Endothelial cell (in vitro differentiated cells): ENCODE measurements at regions not wholly inside any gene's neighbourhood (a gene's known extent, or its start where the extent isn't known, plus 50 kb on each side); places are given as distances from the start of the nearest gene placed in this dataset.

Experiments
- DNase-seq: peaks from one replicate; pipeline ENCODE4 v3.0.0; 2021; ENCODE audit warnings: low spot score
- H3K27ac Mint-ChIP-seq: one replicate; pipeline ENCODE4 v1.8.0; 2021; ENCODE audit warnings: mixed read lengths, inconsistent platforms; ENCODE audit not compliant: unreplicated experiment
- H3K27me3 Mint-ChIP-seq: one replicate; pipeline ENCODE4 v1.8.0; 2021; ENCODE audit warnings: mild to moderate bottlenecking, moderate library complexity, mixed read lengths, inconsistent platforms; ENCODE audit not compliant: unreplicated experiment
- H3K36me3 Mint-ChIP-seq: one replicate; pipeline ENCODE4 v1.8.0; 2021; ENCODE audit warnings: mild to moderate bottlenecking, low read depth, mixed read lengths, inconsistent platforms; ENCODE audit not compliant: unreplicated experiment
- H3K4me1 Mint-ChIP-seq: one replicate; pipeline ENCODE4 v1.8.0; 2021; ENCODE audit warnings: mild to moderate bottlenecking, mixed read lengths, inconsistent platforms; ENCODE audit not compliant: unreplicated experiment
- H3K4me3 Mint-ChIP-seq: one replicate; pipeline ENCODE4 v1.8.0; 2021; ENCODE audit warnings: mild to moderate bottlenecking, mixed read lengths, inconsistent platforms; ENCODE audit not compliant: unreplicated experiment
- H3K9me3 Mint-ChIP-seq: one replicate; pipeline ENCODE4 v1.8.0; 2021; ENCODE audit warnings: mixed read lengths, inconsistent platforms; ENCODE audit not compliant: unreplicated experiment
- TF ChIP-seq, protein P1 (sequence below): fragments of 200-600 bp; sonication (generic); IDR thresholded peaks from one replicate; pipeline ENCODE4 v1.5.0; 2021; ENCODE audit warnings: antibody characterized with exemption; ENCODE audit not compliant: unreplicated experiment

DNA sequence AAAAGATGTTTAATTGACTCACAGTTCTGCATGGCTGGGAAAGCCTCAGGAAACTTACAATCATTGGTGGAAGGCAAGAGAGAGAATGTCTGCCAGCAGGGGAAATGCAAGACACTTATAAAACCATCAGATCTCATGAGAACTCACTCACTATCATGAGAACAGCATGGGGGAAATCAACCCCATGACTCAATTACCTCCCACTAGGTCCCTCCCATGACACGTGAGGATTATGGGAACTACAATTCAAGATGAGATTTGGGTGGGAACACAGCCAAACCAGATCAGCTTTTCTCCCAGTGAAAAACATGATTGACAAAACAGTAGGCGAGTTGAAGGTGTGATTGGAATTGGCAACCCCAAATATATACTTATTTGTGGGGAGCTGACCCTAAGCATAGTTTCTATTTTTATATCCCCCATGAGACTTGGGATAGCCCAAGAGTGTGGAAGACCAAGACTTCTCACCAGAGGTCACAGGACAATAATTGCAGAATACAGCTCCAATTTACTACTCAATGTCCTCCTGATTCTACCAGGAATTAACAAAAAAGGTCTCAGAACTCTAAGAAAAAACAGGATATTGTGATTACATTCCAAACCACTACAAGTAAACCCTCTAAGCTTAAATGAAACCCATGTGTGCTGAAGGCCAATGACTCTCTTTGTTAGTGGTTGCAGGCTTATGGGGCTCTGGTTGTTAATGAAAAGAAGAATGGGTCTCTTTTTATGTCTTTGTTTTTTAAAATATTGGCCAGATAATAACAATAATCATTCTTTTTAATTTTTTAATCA lies 96.1 kb upstream of the PIK3C3 start:
- TF ChIP-seq, protein P1, sequence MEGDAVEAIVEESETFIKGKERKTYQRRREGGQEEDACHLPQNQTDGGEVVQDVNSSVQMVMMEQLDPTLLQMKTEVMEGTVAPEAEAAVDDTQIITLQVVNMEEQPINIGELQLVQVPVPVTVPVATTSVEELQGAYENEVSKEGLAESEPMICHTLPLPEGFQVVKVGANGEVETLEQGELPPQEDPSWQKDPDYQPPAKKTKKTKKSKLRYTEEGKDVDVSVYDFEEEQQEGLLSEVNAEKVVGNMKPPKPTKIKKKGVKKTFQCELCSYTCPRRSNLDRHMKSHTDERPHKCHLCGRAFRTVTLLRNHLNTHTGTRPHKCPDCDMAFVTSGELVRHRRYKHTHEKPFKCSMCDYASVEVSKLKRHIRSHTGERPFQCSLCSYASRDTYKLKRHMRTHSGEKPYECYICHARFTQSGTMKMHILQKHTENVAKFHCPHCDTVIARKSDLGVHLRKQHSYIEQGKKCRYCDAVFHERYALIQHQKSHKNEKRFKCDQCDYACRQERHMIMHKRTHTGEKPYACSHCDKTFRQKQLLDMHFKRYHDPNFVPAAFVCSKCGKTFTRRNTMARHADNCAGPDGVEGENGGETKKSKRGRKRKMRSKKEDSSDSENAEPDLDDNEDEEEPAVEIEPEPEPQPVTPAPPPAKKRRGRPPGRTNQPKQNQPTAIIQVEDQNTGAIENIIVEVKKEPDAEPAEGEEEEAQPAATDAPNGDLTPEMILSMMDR: no peak
- Mint-ChIP-seq H3K4me3 (no peak overlapping the region), H3K36me3 (no peaks in the 10 kb centered on the region), H3K9me3 (no peaks in the 10 kb centered on the region), H3K27ac (no peak overlapping the region), H3K27me3 (no peaks in the 10 kb centered on the region), H3K4me1 (no peaks in the 10 kb centered on the region)
- no peak for DNase-seq

DNA sequence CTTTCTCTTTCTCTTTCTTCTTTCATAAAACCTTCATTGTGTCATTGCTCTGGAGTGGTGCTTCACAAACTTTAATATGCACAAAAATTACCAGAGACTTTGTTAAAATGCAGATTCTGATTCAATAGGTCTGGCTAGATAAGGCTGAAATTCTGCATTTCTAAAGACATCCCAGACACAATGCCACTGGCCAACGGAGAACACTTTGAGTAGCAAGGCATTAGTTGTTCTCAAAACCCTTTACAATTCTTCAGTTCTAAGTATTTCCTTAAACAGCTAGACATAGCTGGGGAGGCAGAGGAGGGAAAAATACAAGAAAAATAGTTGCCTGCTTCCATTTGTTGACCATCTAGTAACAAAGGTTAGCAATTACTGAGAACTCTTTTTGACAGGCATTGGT lies 101.8 kb upstream of the PIK3C3 start:
- Mint-ChIP-seq H3K27ac (no peak overlapping the region), H3K27me3 (no peaks in the 10 kb centered on the region), H3K4me1 (no peaks in the 10 kb centered on the region), H3K9me3 (no peaks in the 10 kb centered on the region), H3K4me3 (no peak overlapping the region), H3K36me3 (no peaks in the 10 kb centered on the region)
- TF ChIP-seq, protein P1: no peak
- no peak for DNase-seq

DNA sequence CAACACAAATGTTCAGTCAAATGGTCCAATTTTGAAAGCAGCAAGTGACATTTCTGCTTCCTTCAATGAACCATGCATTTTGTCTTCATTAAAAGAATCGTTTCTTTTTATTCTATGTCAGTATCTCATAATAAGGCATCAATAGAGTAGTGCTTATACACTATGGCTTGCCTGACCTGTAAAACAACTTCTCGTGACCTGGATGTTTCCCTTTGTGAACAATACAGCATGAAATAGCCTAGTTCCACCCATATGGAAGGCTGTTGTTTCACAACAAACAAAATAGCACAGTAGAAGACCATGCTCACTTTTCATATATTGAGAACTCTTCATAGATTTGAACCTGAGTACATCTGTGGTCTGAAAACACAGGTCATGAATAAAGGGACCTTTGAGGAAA lies 104.3 kb upstream of the PIK3C3 start:
- Mint-ChIP-seq H3K9me3 (no peaks in the 10 kb centered on the region), H3K27ac (no peak overlapping the region), H3K27me3 (no peaks in the 10 kb centered on the region), H3K36me3 (no peaks in the 10 kb centered on the region), H3K4me3 (no peak overlapping the region), H3K4me1 (no peaks in the 10 kb centered on the region)
- TF ChIP-seq, protein P1: no peak
- DNase-seq: no peak

DNA sequence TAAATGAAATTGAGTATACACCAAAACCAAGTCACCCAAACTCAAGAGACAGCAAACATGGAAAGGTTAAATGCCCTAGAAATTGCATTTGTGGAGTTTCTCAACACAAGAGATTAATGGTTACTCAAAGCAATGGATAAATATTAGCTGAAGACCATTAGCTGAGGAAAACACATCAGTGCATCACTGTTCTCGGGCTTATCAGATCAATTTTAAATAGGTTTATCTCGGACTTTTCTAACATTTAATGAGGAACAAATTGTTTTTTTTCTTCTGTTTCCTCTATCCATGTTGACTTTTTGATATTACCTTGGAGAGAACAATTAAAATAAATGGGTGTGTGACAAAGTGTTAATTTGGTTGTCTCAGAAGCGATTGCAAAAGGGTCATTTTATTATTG lies 105.4 kb upstream of the PIK3C3 start:
- TF ChIP-seq, protein P1: no peak
- H3K4me1 Mint-ChIP-seq: no peaks in the 10 kb centered on the region
- H3K9me3 Mint-ChIP-seq: no peaks in the 10 kb centered on the region
- no peaks in the 10 kb centered on the region for H3K27me3 Mint-ChIP-seq
- H3K36me3 Mint-ChIP-seq: no peaks in the 10 kb centered on the region
- no peak overlapping the region for H3K27ac Mint-ChIP-seq
- DNase-seq: no peak
- no peak overlapping the region for H3K4me3 Mint-ChIP-seq

DNA sequence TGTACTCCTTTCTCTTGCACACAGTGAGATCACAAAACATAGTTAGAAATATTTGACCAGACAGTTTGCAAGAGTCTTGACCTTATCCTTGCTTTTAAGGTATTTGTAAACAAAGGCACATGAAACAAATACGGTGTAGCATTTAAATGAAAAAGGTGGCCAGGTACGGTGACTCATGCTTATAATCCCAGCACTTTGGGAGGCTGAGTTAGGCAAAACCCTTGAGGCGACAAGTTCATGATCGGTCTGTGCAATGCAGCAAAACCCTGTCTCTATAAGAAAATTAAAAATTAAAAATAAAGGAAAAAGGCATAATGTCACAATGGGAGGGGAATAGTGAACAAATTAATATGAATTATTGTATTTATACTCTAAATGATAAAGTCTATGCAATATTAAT lies 109.5 kb upstream of the PIK3C3 start:
- H3K27ac Mint-ChIP-seq: no peak overlapping the region
- H3K9me3 Mint-ChIP-seq: no peaks in the 10 kb centered on the region
- H3K36me3 Mint-ChIP-seq: no peaks in the 10 kb centered on the region
- H3K4me3 Mint-ChIP-seq: no peak overlapping the region
- no peaks in the 10 kb centered on the region for H3K4me1 Mint-ChIP-seq
- TF ChIP-seq, protein P1: no peak
- no peak for DNase-seq
- H3K27me3 Mint-ChIP-seq: no peaks in the 10 kb centered on the region
